ENCODE measurements at regions not wholly inside any gene's neighbourhood (a gene's known extent, or its start where the extent isn't known, plus 50 kb on each side); places are given as distances from the start of the nearest gene placed in this dataset.

DNA sequence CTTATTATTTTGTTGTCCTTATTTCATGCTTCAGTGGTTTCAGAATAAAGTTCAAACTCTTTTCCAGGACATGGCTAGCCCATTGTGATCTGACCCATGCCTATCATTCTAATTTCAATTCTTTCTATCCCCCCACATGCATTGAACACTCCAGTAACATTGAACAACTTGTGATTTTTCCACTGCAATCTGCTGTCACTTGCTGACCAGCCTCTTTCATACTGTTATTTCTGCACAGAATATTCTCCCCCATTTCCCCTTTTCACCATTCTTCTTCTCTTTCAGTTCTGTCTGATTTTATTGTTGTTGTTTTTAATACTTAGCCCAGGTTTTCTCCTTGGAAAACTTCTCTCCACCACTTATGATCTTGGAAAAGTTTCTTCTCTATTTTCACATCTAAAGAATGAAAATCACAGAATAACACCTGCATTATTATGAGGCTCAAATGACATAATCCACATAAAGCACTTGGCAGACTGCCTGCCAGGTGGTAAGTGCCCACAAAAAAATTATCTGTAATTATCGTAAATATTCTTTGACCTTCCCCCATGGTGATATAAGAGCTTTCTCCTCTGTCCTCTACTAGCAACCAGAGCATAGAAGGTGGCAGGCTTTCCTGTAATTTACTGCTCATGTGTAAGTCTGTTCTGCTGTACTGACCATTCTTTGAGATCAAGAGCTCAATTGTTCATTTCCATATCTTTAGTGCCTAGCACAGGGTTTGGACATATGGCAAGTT, 51.9 kb upstream of the EED start:
- TF ChIP-seq, protein P1, sequence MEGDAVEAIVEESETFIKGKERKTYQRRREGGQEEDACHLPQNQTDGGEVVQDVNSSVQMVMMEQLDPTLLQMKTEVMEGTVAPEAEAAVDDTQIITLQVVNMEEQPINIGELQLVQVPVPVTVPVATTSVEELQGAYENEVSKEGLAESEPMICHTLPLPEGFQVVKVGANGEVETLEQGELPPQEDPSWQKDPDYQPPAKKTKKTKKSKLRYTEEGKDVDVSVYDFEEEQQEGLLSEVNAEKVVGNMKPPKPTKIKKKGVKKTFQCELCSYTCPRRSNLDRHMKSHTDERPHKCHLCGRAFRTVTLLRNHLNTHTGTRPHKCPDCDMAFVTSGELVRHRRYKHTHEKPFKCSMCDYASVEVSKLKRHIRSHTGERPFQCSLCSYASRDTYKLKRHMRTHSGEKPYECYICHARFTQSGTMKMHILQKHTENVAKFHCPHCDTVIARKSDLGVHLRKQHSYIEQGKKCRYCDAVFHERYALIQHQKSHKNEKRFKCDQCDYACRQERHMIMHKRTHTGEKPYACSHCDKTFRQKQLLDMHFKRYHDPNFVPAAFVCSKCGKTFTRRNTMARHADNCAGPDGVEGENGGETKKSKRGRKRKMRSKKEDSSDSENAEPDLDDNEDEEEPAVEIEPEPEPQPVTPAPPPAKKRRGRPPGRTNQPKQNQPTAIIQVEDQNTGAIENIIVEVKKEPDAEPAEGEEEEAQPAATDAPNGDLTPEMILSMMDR (IDR thresholded peaks at IDR 0.05) = no peak
- TF ChIP-seq POLR2A (IDR thresholded peaks at IDR 0.05) = no peak

All from uterus (tissue), 2 donors.